Fibroblast of pulmonary artery (primary cell): ENCODE measurements at regions not wholly inside any gene's neighbourhood (a gene's known extent, or its start where the extent isn't known, plus 50 kb on each side); places are given as distances from the start of the nearest gene placed in this dataset.

ENCODE experiments used
- DNase-seq: peaks from one replicate; pipeline ENCODE4 v3.0.0-alpha.2; 2010; ENCODE audit warnings: low read depth
- H3K4me3 ChIP-seq: replicated peaks from 2 replicates; pipeline ENCODE4 v1.5.1; 2011; ENCODE audit warnings: low read depth, mild to moderate bottlenecking, control low read depth, low read length, moderate library complexity
- CTCF ChIP-seq: IDR thresholded peaks from 2 replicates; pipeline ENCODE4 v1.5.1; 2011; ENCODE audit warnings: mild to moderate bottlenecking, control low read depth, low read length, inconsistent platforms; ENCODE audit errors: missing control alignments

GRCh38 chr6:925656-926213 lies 232.8 kb upstream of the EXOC2 start:
- DNase-seq = no peak
- H3K4me3 ChIP-seq = no peak overlapping the region
- no peak for TF ChIP-seq CTCF

- no peak for DNase-seq
- no peak overlapping the region for H3K4me3 ChIP-seq
- TF ChIP-seq CTCF = no peak
Measured at GRCh38 chr6:924661-925060, 231.7 kb upstream of the EXOC2 start.

- H3K4me3 ChIP-seq = no peak overlapping the region
- no peak for TF ChIP-seq CTCF
- no peak for DNase-seq
Measured at GRCh38 chr6:921400-921799, 228.5 kb upstream of the EXOC2 start.

- no peak for DNase-seq
- H3K4me3 ChIP-seq = no peak overlapping the region
- no peak for TF ChIP-seq CTCF
Measured at GRCh38 chr6:920512-920911, 227.6 kb upstream of the EXOC2 start.

GRCh38 chr6:919500-919899 lies 226.6 kb upstream of the EXOC2 start:
- DNase-seq = no peak
- no peak overlapping the region for H3K4me3 ChIP-seq
- no peak for TF ChIP-seq CTCF

GRCh38 chr6:917939-918338 lies 225.0 kb upstream of the EXOC2 start:
- no peak for DNase-seq
- TF ChIP-seq CTCF = no peak
- no peak overlapping the region for H3K4me3 ChIP-seq

GRCh38 chr6:917296-917695 lies 224.4 kb upstream of the EXOC2 start:
- H3K4me3 ChIP-seq = no peak overlapping the region
- TF ChIP-seq CTCF = no peak
- no peak for DNase-seq
